WI38 (cell line): ENCODE measurements at regions not wholly inside any gene's neighbourhood (a gene's known extent, or its start where the extent isn't known, plus 50 kb on each side); places are given as distances from the start of the nearest gene placed in this dataset.

Experiments
- H3K4me3 ChIP-seq: 2 replicates; pipeline ENCODE4 v1.5.1; 2011; ENCODE audit warnings: low read depth, mild to moderate bottlenecking, control low read depth, low read length
- TF ChIP-seq, protein P1 (sequence below): IDR thresholded peaks from 2 replicates; pipeline ENCODE4 v1.5.1; 2012; ENCODE audit warnings: low read depth, mild to moderate bottlenecking, control low read depth, low read length

GRCh38 chr4:136713140-136713539 is 819.2 kb downstream of the PCDH18 start:
- TF ChIP-seq, protein P1, sequence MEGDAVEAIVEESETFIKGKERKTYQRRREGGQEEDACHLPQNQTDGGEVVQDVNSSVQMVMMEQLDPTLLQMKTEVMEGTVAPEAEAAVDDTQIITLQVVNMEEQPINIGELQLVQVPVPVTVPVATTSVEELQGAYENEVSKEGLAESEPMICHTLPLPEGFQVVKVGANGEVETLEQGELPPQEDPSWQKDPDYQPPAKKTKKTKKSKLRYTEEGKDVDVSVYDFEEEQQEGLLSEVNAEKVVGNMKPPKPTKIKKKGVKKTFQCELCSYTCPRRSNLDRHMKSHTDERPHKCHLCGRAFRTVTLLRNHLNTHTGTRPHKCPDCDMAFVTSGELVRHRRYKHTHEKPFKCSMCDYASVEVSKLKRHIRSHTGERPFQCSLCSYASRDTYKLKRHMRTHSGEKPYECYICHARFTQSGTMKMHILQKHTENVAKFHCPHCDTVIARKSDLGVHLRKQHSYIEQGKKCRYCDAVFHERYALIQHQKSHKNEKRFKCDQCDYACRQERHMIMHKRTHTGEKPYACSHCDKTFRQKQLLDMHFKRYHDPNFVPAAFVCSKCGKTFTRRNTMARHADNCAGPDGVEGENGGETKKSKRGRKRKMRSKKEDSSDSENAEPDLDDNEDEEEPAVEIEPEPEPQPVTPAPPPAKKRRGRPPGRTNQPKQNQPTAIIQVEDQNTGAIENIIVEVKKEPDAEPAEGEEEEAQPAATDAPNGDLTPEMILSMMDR, result peak; percentile 39
- H3K4me3 ChIP-seq, result peak overlapping the region; percentile 38

DNA sequence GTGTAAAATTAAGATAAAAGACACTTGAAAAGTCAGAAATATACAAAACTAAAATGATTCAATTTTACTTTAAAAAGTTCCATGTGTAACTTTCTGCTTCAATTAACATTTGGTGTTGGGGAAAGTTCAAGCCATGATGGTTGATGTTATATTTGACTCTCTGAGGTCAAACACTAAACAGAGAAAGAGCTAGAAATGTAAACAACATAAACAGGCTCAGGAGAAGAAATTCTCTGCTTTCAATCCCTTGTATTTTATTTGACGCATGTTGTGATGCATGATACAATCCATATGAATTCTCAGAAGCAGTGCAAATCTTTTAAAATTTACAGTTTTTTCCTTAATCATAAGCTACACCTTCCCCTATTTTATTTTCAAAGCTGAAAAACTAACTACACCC is 822.4 kb downstream of the PCDH18 start:
- TF ChIP-seq, protein P1, result no peak

DNA sequence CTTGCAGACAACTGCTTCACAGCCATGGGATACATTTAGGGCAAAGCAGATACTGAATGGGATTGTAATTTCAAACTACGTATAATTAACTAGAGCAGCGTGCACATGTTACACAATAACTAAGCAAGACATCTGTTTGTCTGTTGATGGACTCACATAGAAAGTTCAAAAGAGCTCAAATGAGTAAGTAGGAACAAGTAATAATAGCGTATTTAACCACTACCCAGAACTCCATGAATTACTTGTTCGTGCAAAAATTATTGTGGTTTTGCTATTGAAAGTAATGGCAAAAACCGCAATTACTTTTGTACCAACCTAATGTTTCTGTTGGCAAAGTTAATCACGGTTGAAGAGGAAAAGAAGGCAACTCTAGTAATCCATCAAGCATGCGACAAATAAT is 825.4 kb downstream of the PCDH18 start:
- H3K4me3 ChIP-seq, result no peak overlapping the region
- TF ChIP-seq, protein P1, result no peak

More for the DNA sequence above, 822.4 kb downstream of the PCDH18 start:
- no peak overlapping the region for H3K4me3 ChIP-seq

GRCh38 chr4:136699905-136700304 is 832.4 kb downstream of the PCDH18 start:
- no peak overlapping the region for H3K4me3 ChIP-seq
- TF ChIP-seq, protein P1, result no peak

GRCh38 chr4:136691607-136692006 is 840.7 kb downstream of the PCDH18 start:
- H3K4me3 ChIP-seq, result no peak overlapping the region
- TF ChIP-seq, protein P1, result no peak

DNA sequence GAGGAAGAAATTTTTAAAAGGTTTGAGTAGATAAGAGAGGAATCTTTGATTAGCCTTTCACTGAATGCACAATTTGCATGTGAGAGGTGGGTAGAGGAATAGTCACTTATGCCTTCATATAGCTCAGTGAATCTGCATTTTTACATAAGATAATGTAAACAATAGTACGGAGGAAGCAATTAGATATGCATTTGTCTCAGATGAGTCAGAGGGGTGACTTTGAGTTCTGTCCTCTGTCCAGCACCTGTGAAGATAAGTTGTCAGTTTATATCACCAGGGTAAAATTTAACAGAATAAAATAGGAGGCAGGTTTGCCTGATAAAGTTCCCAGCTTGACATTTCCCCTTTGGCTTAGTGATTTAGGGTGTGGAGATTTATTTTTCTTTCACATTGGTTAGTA is 841.9 kb downstream of the PCDH18 start:
- TF ChIP-seq, protein P1, result no peak
- H3K4me3 ChIP-seq, result no peak overlapping the region

GRCh38 chr4:136687596-136687995 is 844.7 kb downstream of the PCDH18 start:
- no peak overlapping the region for H3K4me3 ChIP-seq

More at GRCh38 chr4:136687596-136687995, 844.7 kb downstream of the PCDH18 start:
- TF ChIP-seq, protein P1, result no peak
